Activated CD4-positive, alpha-beta T cell treated with anti-CD3 and anti-CD28 coated beads for 36 hours (primary cell): ENCODE measurements at regions not wholly inside any gene's neighbourhood (a gene's known extent, or its start where the extent isn't known, plus 50 kb on each side); places are given as distances from the start of the nearest gene placed in this dataset.
"Not testable (repeated sequence)": the region's sequence is repeated elsewhere in the genome, so short reads cannot be mapped to it uniquely, and the experiment has no call there.

ENCODE experiments used
- ATAC-seq: fragments of 200-7000 bp; cut with Tn5 transposase; one replicate; pipeline ENCODE4 v1.10.0; 2021; ENCODE audit warnings: mild to moderate bottlenecking, moderate library complexity
- CTCF ChIA-PET: fragments of 350-600 bp; sonication (Branson Sonifier 250); formaldehyde crosslinking; loops from one replicate; lab custom pipeline; 2021; ENCODE audit warnings: antibody characterized with exemption; lab: Charles Lee
- POLR2A ChIA-PET: fragments of 350-600 bp; sonication (Branson Sonifier 250); formaldehyde crosslinking; loops from one replicate; lab custom pipeline; 2021; ENCODE audit warnings: antibody characterized with exemption, inconsistent platforms; lab: Charles Lee
- DNase-seq: peaks from one replicate; pipeline ENCODE4 v3.0.0-alpha.2; 2020
- H3K27ac Mint-ChIP-seq: one replicate; pipeline ENCODE4 v1.8.0; 2021; ENCODE audit warnings: mixed read lengths
- H3K27me3 Mint-ChIP-seq: one replicate; pipeline ENCODE4 v1.8.0; 2021; ENCODE audit warnings: mixed read lengths
- H3K36me3 Mint-ChIP-seq: one replicate; pipeline ENCODE4 v1.8.0; 2021; ENCODE audit warnings: low read depth, mixed read lengths
- H3K4me1 Mint-ChIP-seq: one replicate; pipeline ENCODE4 v1.8.0; 2021; ENCODE audit warnings: mixed read lengths
- H3K4me3 Mint-ChIP-seq: one replicate; pipeline ENCODE4 v1.8.0; 2021; ENCODE audit warnings: mild to moderate bottlenecking, moderate library complexity, mixed read lengths
- H3K9me3 Mint-ChIP-seq: one replicate; pipeline ENCODE4 v1.8.0; 2021; ENCODE audit warnings: low read depth, mixed read lengths
- intact Hi-C, 2 experiments: fragments of 100-400 bp; cut with DNase I in 1 of 2; cut with micrococcal nuclease in 1 of 2; formaldehyde crosslinking; loops; one replicate each; pipeline versions ENCODE4 v1.14.2 to v1.15.1; 2022 to 2024; cut with DNase I, micrococcal nuclease

DNA sequence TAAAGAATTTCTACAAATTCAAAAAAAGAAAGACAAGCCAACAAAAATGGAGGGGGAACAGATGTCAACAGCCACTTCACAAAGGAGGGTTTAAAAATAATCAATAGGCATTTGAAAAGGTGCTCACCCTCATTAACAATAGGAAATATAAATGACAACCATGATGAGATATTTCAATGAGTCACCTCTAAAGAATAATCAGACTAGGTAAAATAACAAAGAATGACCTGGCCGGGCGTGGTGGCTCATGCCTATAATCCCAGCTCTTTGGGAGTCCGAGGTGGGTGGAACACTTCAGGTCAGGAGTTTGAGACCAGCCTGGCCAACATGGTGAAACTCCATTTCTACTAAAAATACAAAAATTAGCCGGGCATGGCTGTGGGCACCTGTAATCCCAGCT is 133.6 kb downstream of the KCNE4 start:
- intact Hi-C loops: no loop called here
- no peak overlapping the region for H3K27ac Mint-ChIP-seq
- POLR2A ChIA-PET: no interaction called here
- ATAC-seq (no peak), DNase-seq (no peak)
- H3K4me3 Mint-ChIP-seq: no peak overlapping the region
- H3K4me1 Mint-ChIP-seq: no peaks in the 10 kb centered on the region
- CTCF ChIA-PET: interaction anchor here (0.7 to 0.8 kb wide), 2 partner anchors 212 to 1043 kb away, joined by 3 to 4 read pairs; no protein-coding TSS in a partner anchor
- no peaks in the 10 kb centered on the region for H3K36me3 Mint-ChIP-seq
- no peaks in the 10 kb centered on the region for H3K27me3 Mint-ChIP-seq
- no peaks in the 10 kb centered on the region for H3K9me3 Mint-ChIP-seq

- Mint-ChIP-seq H3K9me3 (no peaks in the 10 kb centered on the region), H3K27me3 (no peaks in the 10 kb centered on the region), H3K4me3 (no peak overlapping the region), H3K4me1 (no peaks in the 10 kb centered on the region), H3K27ac (no peak overlapping the region), H3K36me3 (no peaks in the 10 kb centered on the region)
- ATAC-seq (no peak), DNase-seq (no peak)
- POLR2A ChIA-PET: no interaction called here
- CTCF ChIA-PET: no interaction called here
- intact Hi-C loops: no loop called here
These were observed 135.3 kb downstream of the KCNE4 start for GRCh38 chr2:223187256-223187655.

DNA sequence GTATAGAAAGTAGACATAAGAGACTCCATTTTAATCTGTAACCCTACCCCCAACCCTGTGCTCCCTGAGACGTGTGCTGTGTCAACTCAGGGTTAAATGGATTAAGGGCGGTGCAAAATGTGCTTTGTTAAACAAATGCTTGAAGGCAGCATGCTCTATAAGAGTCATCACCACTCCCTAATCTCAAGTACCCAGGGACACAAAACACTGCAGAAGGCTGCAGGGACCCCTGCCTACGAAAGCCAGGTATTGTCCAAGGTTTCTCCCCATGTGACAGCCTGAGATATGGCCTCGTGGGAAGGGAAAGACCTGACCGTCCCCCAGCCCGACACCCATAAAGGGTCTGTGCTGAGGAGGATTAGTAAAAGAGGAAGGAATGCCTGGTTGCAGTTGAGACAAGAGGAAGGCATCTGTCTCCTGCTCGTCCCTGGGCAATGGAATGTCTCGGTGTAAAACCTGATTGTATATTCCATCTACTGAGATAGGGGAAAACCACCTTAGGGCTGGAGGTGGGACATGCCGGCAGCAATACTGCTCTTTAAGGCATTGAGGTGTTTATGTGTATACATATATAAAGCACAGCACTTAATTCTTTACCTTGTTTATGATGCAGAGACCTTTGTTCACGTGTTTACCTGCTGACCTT is 138.7 kb downstream of the KCNE4 start:
- ATAC-seq, H3K27me3 Mint-ChIP-seq, CTCF ChIA-PET, intact Hi-C loops, H3K36me3 Mint-ChIP-seq, H3K9me3 Mint-ChIP-seq, H3K4me3 Mint-ChIP-seq, DNase-seq, POLR2A ChIA-PET, H3K4me1 Mint-ChIP-seq, H3K27ac Mint-ChIP-seq: not testable (repeated sequence)

GRCh38 chr2:223196331-223196730 is 144.3 kb downstream of the KCNE4 start:
- POLR2A ChIA-PET: no interaction called here
- intact Hi-C loops: no loop called here

DNA sequence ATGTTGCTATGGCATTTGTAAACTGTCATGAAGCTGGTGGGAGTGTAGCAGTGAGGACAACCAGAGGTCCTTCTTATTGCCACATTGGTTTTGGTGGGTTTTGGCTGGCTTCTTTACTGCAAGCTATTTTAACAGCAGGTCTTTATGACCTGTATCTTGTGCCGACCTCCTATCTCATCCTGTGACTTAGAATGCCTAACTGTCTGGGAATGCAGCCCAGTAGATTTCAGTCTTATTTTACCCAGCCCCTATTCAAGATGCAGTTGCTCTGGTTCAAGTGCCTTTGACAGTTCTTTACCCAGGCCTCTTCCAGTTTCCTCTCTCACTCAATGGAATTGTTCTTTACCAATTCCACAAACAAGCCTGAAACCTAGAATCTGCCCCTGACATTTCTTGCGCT is 145.1 kb downstream of the KCNE4 start:
- ChIA-PET POLR2A (no interaction called here), CTCF (no interaction called here)
- H3K27me3 Mint-ChIP-seq: no peaks in the 10 kb centered on the region
- no peaks in the 10 kb centered on the region for H3K9me3 Mint-ChIP-seq
- ATAC-seq (no peak), DNase-seq (no peak)
- H3K36me3 Mint-ChIP-seq: no peaks in the 10 kb centered on the region
- intact Hi-C loops: no loop called here
- no peak overlapping the region for H3K4me3 Mint-ChIP-seq
- H3K27ac Mint-ChIP-seq: no peak overlapping the region
- H3K4me1 Mint-ChIP-seq: no peaks in the 10 kb centered on the region

More at GRCh38 chr2:223196331-223196730, 144.3 kb downstream of the KCNE4 start:
- no peak overlapping the region for H3K27ac Mint-ChIP-seq
- DNase-seq (no peak), ATAC-seq (no peak)
- no peaks in the 10 kb centered on the region for H3K4me1 Mint-ChIP-seq
- no peaks in the 10 kb centered on the region for H3K27me3 Mint-ChIP-seq
- CTCF ChIA-PET: interaction anchor here (0.6 kb wide), 1 partner anchor 393 kb away, joined by 3 read pairs; no protein-coding TSS in a partner anchor
- H3K36me3 Mint-ChIP-seq: no peaks in the 10 kb centered on the region
- no peak overlapping the region for H3K4me3 Mint-ChIP-seq
- H3K9me3 Mint-ChIP-seq: no peaks in the 10 kb centered on the region

GRCh38 chr2:223199531-223200515 is 147.8 kb downstream of the KCNE4 start:
- intact Hi-C loops: no loop called here
- ATAC-seq (no peak), DNase-seq (no peak)
- CTCF ChIA-PET: interaction anchor here (1.6 kb wide), 1 partner anchor 15 kb away, joined by 5 read pairs; no protein-coding TSS in a partner anchor
- no peaks in the 10 kb centered on the region for H3K27me3 Mint-ChIP-seq
- H3K36me3 Mint-ChIP-seq: no peaks in the 10 kb centered on the region
- H3K27ac Mint-ChIP-seq: no peak overlapping the region
- H3K4me1 Mint-ChIP-seq: no peaks in the 10 kb centered on the region
- no peaks in the 10 kb centered on the region for H3K9me3 Mint-ChIP-seq
- H3K4me3 Mint-ChIP-seq: no peak overlapping the region
- POLR2A ChIA-PET: no interaction called here

- Mint-ChIP-seq H3K4me3 (no peak overlapping the region), H3K4me1 (no peaks in the 10 kb centered on the region), H3K9me3 (peaks cover 9% of the 10 kb centered on the region), H3K36me3 (no peaks in the 10 kb centered on the region), H3K27ac (no peak overlapping the region), H3K27me3 (no peaks in the 10 kb centered on the region)
- ChIA-PET POLR2A (no interaction called here), CTCF (no interaction called here)
- intact Hi-C loops: no loop called here
- ATAC-seq (no peak), DNase-seq (no peak)
These were observed 152.3 kb downstream of the KCNE4 start for GRCh38 chr2:223203971-223204929.

GRCh38 chr2:223210489-223210888 is 158.5 kb downstream of the KCNE4 start:
- H3K36me3 Mint-ChIP-seq: no peaks in the 10 kb centered on the region
- ATAC-seq: no peak
- no peaks in the 10 kb centered on the region for H3K4me1 Mint-ChIP-seq
- no peaks in the 10 kb centered on the region for H3K27me3 Mint-ChIP-seq
- H3K4me3 Mint-ChIP-seq: no peak overlapping the region
- intact Hi-C loops: no loop called here
- DNase-seq: no peak
- ChIA-PET POLR2A (no interaction called here), CTCF (no interaction called here)
- peaks cover 19% of the 10 kb centered on the region for H3K9me3 Mint-ChIP-seq
- no peak overlapping the region for H3K27ac Mint-ChIP-seq

- no peaks in the 10 kb centered on the region for H3K27me3 Mint-ChIP-seq
- ChIA-PET POLR2A (no interaction called here), CTCF (interaction anchor here (1.8 kb wide), 1 partner anchor 16 kb away, joined by 5 read pairs; no protein-coding TSS in a partner anchor)
- H3K36me3 Mint-ChIP-seq: no peaks in the 10 kb centered on the region
- no peak overlapping the region for H3K27ac Mint-ChIP-seq
- H3K9me3 Mint-ChIP-seq: peaks cover 10% of the 10 kb centered on the region
- intact Hi-C loops: no loop called here
- DNase-seq (no peak), ATAC-seq (no peak)
- H3K4me3 Mint-ChIP-seq: no peak overlapping the region
- H3K4me1 Mint-ChIP-seq: no peaks in the 10 kb centered on the region
These were observed 162.6 kb downstream of the KCNE4 start for GRCh38 chr2:223214394-223215253.

DNA sequence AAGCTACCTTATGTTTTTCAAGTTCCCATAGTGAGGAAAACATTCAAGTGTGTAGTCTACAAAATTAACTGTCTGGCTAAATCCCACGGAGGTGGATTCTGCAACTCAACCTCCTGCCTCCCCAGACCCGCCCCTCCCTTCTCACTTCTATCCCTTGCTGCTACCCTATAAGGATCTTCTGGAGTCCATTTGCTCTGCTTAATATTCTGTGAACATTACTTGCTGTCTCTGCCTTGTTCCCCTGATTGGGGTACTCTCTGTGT is 163.2 kb downstream of the KCNE4 start:
- ChIA-PET POLR2A (no interaction called here), CTCF (interaction anchor here (1.8 kb wide), 1 partner anchor 17 kb away, joined by 5 read pairs; no protein-coding TSS in a partner anchor)
- ATAC-seq (no peak), DNase-seq (no peak)
- no peaks in the 10 kb centered on the region for H3K36me3 Mint-ChIP-seq
- no peak overlapping the region for H3K27ac Mint-ChIP-seq
- H3K4me1 Mint-ChIP-seq: no peaks in the 10 kb centered on the region
- H3K9me3 Mint-ChIP-seq: peaks cover 9% of the 10 kb centered on the region
- H3K4me3 Mint-ChIP-seq: no peak overlapping the region
- peaks cover 2% of the 10 kb centered on the region for H3K27me3 Mint-ChIP-seq
- intact Hi-C loops: no loop called here
